Thyroid gland (tissue), 4 donors: ENCODE measurements at regions not wholly inside any gene's neighbourhood (a gene's known extent, or its start where the extent isn't known, plus 50 kb on each side); places are given as distances from the start of the nearest gene placed in this dataset.

Source experiments
- POLR2A ChIP-seq, 2 donors: fragments of 450-650 bp; IDR thresholded peaks; one replicate each; pipeline ENCODE4 v1.6.1; 2017; ENCODE audit warnings: antibody characterized with exemption in 2 of 2, mild to moderate bottlenecking in 2 of 2, moderate library complexity in 1 of 2
- TF ChIP-seq, protein P1 (sequence below), 6 experiments: fragments of 200-600 bp in 3 of 6; fragments of 450-650 bp in 3 of 6; sonication (generic) in 3 of 6; IDR thresholded peaks; one replicate each; pipeline ENCODE4 v1.5.1; 2016 to 2019; ENCODE audit warnings: antibody characterized with exemption in 6 of 6, mild to moderate bottlenecking in 2 of 6, inconsistent platforms in 1 of 6, moderate library complexity in 1 of 6

DNA sequence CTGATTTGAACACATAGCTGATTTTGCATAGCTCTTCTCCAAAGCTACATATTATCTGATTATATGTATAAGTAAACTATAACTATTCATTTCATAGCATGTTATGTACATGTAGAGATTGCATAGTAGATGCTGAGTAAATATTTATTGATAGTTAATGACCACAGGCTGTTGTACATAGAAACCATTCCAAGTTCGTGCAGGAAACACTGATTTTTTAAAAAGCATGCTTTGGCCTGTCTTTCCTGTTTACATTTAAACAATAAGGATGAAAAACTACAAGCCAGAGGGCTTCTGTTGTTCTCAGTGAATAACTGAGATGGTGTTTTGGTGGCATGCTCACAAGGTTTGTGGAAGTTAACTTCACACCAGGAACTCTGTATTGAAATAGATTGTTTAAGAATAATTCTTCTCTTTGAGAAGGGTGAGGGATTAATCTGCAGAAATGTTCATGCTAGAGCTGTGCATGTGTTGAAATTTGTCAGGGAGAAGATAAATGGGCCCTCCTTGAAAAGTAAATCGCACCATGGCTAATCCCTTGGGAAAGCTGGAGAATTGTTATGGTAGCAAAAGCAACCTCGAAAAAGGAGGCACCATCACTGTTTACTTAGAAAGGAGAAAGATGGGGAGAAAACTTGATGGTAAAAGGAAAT, 120.2 kb upstream of the SP8 start:
- TF ChIP-seq, protein P1, sequence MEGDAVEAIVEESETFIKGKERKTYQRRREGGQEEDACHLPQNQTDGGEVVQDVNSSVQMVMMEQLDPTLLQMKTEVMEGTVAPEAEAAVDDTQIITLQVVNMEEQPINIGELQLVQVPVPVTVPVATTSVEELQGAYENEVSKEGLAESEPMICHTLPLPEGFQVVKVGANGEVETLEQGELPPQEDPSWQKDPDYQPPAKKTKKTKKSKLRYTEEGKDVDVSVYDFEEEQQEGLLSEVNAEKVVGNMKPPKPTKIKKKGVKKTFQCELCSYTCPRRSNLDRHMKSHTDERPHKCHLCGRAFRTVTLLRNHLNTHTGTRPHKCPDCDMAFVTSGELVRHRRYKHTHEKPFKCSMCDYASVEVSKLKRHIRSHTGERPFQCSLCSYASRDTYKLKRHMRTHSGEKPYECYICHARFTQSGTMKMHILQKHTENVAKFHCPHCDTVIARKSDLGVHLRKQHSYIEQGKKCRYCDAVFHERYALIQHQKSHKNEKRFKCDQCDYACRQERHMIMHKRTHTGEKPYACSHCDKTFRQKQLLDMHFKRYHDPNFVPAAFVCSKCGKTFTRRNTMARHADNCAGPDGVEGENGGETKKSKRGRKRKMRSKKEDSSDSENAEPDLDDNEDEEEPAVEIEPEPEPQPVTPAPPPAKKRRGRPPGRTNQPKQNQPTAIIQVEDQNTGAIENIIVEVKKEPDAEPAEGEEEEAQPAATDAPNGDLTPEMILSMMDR (IDR thresholded peaks at IDR 0.05) = no peak
- no peak for TF ChIP-seq POLR2A (IDR thresholded peaks at IDR 0.05)
